ENCODE measurements at regions not wholly inside any gene's neighbourhood (a gene's known extent, or its start where the extent isn't known, plus 50 kb on each side); places are given as distances from the start of the nearest gene placed in this dataset.

GRCh38 chr2:16429002-16429401, 236.6 kb downstream of the CYRIA start:
- TF ChIP-seq CTCF (IDR thresholded peaks at IDR 0.05): no peak
- TF ChIP-seq POLR2A (IDR thresholded peaks at IDR 0.05): no peak
- TF ChIP-seq EP300 (IDR thresholded peaks at IDR 0.05): no peak
